IMR-90 (cell line): ENCODE measurements at regions not wholly inside any gene's neighbourhood (a gene's known extent, or its start where the extent isn't known, plus 50 kb on each side); places are given as distances from the start of the nearest gene placed in this dataset.

Experiments
- ATAC-seq: fragments of 200-7000 bp; cut with Tn5 transposase; 2 replicates; pipeline ENCODE4 v1.9.1; 2020; ENCODE audit warnings: low read depth, mild to moderate bottlenecking, moderate library complexity
- BruUV-seq: library from RNA; stranded (reverse); fragments of 400-500 nt; replicated peaks from 2 replicates; lab custom pipeline; 2021; lab: Mats Ljungman, UMichigan
- CTCF ChIA-PET: fragments of 300-600 bp; formaldehyde crosslinking; extraction: SDS; loops from one replicate; lab custom pipeline; 2021; ENCODE audit warnings: antibody characterized with exemption; lab: Yijun Ruan, JAX
- POLR2A ChIA-PET: fragments of 300-600 bp; sonication (Branson Sonifier 250); formaldehyde crosslinking; loops from one replicate; lab custom pipeline; 2022; ENCODE audit warnings: antibody characterized with exemption; ENCODE audit not compliant: unreplicated experiment; lab: Charles Lee
- DNase-seq: peaks from one replicate; pipeline ENCODE4 v3.0.0; 2013
- H2AFZ ChIP-seq: replicated peaks from 2 replicates; pipeline ENCODE3; 2013; ENCODE audit warnings: low read length, mild to moderate bottlenecking; ENCODE audit not compliant: poor library complexity
- H2AK5ac ChIP-seq: 2 replicates; pipeline ENCODE4 v1.6.1; 2013; ENCODE audit warnings: low read depth, low read length, inconsistent platforms
- H2AK9ac ChIP-seq: replicated peaks from 2 replicates; pipeline ENCODE3; 2013; ENCODE audit warnings: mild to moderate bottlenecking, low read depth, low read length, moderate library complexity; ENCODE audit not compliant: poor library complexity
- H2BK120ac ChIP-seq: 2 replicates; pipeline ENCODE4 v1.6.1; 2013; ENCODE audit warnings: low read depth, low read length, inconsistent platforms
- H2BK15ac ChIP-seq: 3 replicates; pipeline ENCODE4 v1.6.1; 2013; ENCODE audit warnings: low read depth, low read length, inconsistent platforms
- H2BK20ac ChIP-seq: 2 replicates; pipeline ENCODE4 v1.6.1; 2013; ENCODE audit warnings: low read depth, mild to moderate bottlenecking, inconsistent platforms, low read length, moderate library complexity
- H2BK5ac ChIP-seq: 2 replicates; pipeline ENCODE4 v1.6.1; 2013; ENCODE audit warnings: mild to moderate bottlenecking, low read depth, low read length, inconsistent platforms; ENCODE audit not compliant: poor library complexity, severe bottlenecking
- H3K14ac ChIP-seq: replicated peaks from 2 replicates; pipeline ENCODE4 v1.6.1; 2013; ENCODE audit warnings: low read depth, low read length, inconsistent platforms
- H3K18ac ChIP-seq: 2 replicates; pipeline ENCODE4 v1.6.1; 2013; ENCODE audit warnings: low read depth, low read length, control low read depth
- H3K23ac ChIP-seq: 2 replicates; pipeline ENCODE4 v1.6.1; 2013; ENCODE audit warnings: low read depth, low read length, inconsistent platforms
- H3K27ac ChIP-seq: 2 replicates; pipeline ENCODE4 v1.5.1; 2013; ENCODE audit warnings: mild to moderate bottlenecking, control low read depth, low read length; ENCODE audit not compliant: insufficient read depth
- H3K27me3 ChIP-seq: 2 replicates; pipeline ENCODE4 v1.6.1; 2013; ENCODE audit warnings: low read length; ENCODE audit not compliant: control insufficient read depth, insufficient read depth
- H3K36me3 ChIP-seq: 2 replicates; pipeline ENCODE4 v1.6.1; 2013; ENCODE audit warnings: low read length, mixed read lengths; ENCODE audit not compliant: control insufficient read depth, insufficient read depth
- H3K4ac ChIP-seq: 2 replicates; pipeline ENCODE4 v1.6.1; 2013; ENCODE audit warnings: low read depth, low read length, inconsistent platforms
- H3K4me1 ChIP-seq: 2 replicates; pipeline ENCODE4 v1.6.1; 2013; ENCODE audit warnings: low read length, mixed read lengths; ENCODE audit not compliant: control insufficient read depth, insufficient read depth
- H3K4me2 ChIP-seq: 2 replicates; pipeline ENCODE4 v1.6.1; 2013; ENCODE audit warnings: low read depth, mild to moderate bottlenecking, control low read depth, low read length, moderate library complexity
- H3K4me3 ChIP-seq: 2 replicates; pipeline ENCODE4 v1.5.1; 2013; ENCODE audit warnings: low read depth, mild to moderate bottlenecking, control low read depth, low read length, moderate library complexity; ENCODE audit not compliant: insufficient read depth
- H3K56ac ChIP-seq: 2 replicates; pipeline ENCODE4 v1.6.1; 2013; ENCODE audit warnings: low read length, inconsistent platforms; ENCODE audit not compliant: insufficient read depth; ENCODE audit errors: extremely low read depth
- H3K79me1 ChIP-seq, 2 experiments: 2 replicates each; pipeline ENCODE4 v1.6.1; 2013; ENCODE audit warnings: low read length in 2 of 2, inconsistent platforms in 1 of 2, low read depth in 1 of 2
- H3K9ac ChIP-seq: 2 replicates; pipeline ENCODE4 v1.6.1; 2013; ENCODE audit warnings: low read depth, low read length, control low read depth
- H3K9me1 ChIP-seq: 2 replicates; pipeline ENCODE4 v1.6.1; 2013; ENCODE audit warnings: low read length, inconsistent platforms; ENCODE audit not compliant: insufficient read depth
- H3K9me3 ChIP-seq: 2 replicates; pipeline ENCODE4 v1.6.1; 2013; ENCODE audit warnings: low read length; ENCODE audit not compliant: control insufficient read depth, insufficient read depth
- H4K20me1 ChIP-seq: 2 replicates; pipeline ENCODE4 v1.6.1; 2013; ENCODE audit warnings: low read length, inconsistent platforms; ENCODE audit not compliant: insufficient read depth
- H4K5ac ChIP-seq: 2 replicates; pipeline ENCODE4 v1.6.1; 2013; ENCODE audit warnings: mild to moderate bottlenecking, low read depth, low read length, control low read depth
- H4K8ac ChIP-seq, 2 experiments: 2 replicates each; pipeline ENCODE4 v1.6.1; 2013; ENCODE audit warnings: low read depth in 2 of 2, low read length in 2 of 2, control low read depth in 1 of 2, inconsistent platforms in 1 of 2
- H4K91ac ChIP-seq: 2 replicates; pipeline ENCODE4 v1.6.1; 2013; ENCODE audit warnings: low read depth, low read length, inconsistent platforms; ENCODE audit not compliant: insufficient read depth
- BHLHE40 ChIP-seq: fragments of 150-350 bp; IDR thresholded peaks from 2 replicates; pipeline ENCODE4 v1.6.1; 2016; ENCODE audit warnings: mild to moderate bottlenecking, low read depth, low read length
- CEBPB ChIP-seq: IDR thresholded peaks from 2 replicates; pipeline ENCODE4 v1.6.1; 2012; ENCODE audit warnings: low read depth, low read length, improper control_type of control experiment
- CHD1 ChIP-seq: IDR thresholded peaks from 2 replicates; pipeline ENCODE4 v1.6.1; 2012; ENCODE audit warnings: low read depth, low read length, improper control_type of control experiment
- ELK1 ChIP-seq: fragments of 150-350 bp; IDR thresholded peaks from 2 replicates; pipeline ENCODE4 v1.6.1; 2016; ENCODE audit warnings: low read depth, mild to moderate bottlenecking, low read length, moderate library complexity, borderline replicate concordance
- MAFK ChIP-seq: IDR thresholded peaks from 2 replicates; pipeline ENCODE4 v1.6.1; 2012; ENCODE audit warnings: low read depth, low read length, improper control_type of control experiment
- MAZ ChIP-seq: IDR thresholded peaks from 2 replicates; pipeline ENCODE4 v1.6.1; 2012; ENCODE audit warnings: low read depth, mild to moderate bottlenecking, low read length, improper control_type of control experiment, moderate library complexity, borderline replicate concordance
- NFE2L2 ChIP-seq: fragments of 150-350 bp; IDR thresholded peaks from 2 replicates; pipeline ENCODE4 v1.6.1; 2016; ENCODE audit warnings: low read depth, mild to moderate bottlenecking, low read length
- POLR2A ChIP-seq: IDR thresholded peaks from 2 replicates; pipeline ENCODE4 v1.6.1; 2012; ENCODE audit warnings: mild to moderate bottlenecking, low read depth, low read length
- RFX5 ChIP-seq: IDR thresholded peaks from 2 replicates; pipeline ENCODE4 v1.8.0; 2012; ENCODE audit warnings: low read depth, mild to moderate bottlenecking, low read length, moderate library complexity
- SMC3 ChIP-seq: fragments of 150-350 bp; IDR thresholded peaks from 2 replicates; pipeline ENCODE4 v1.6.1; 2016; ENCODE audit warnings: low read depth, mild to moderate bottlenecking, antibody characterized with exemption, low read length, moderate library complexity
- USF2 ChIP-seq: fragments of 150-350 bp; IDR thresholded peaks from 2 replicates; pipeline ENCODE4 v1.6.1; 2017; ENCODE audit warnings: mild to moderate bottlenecking, antibody characterized with exemption, low read length, low read depth
- WGBS, 2 experiments: methylation state at CpG; one replicate each; pipeline versions ENCODE4 v1.1.5 to v1.1.7; 2013; ENCODE audit warnings: missing lambda C conversion rate in 2 of 2; ENCODE audit not compliant: insufficient read length in 1 of 2; ENCODE audit errors: extremely low coverage in 2 of 2; 5-methylcytosine and 5-hydroxymethylcytosine counted together
- dilution Hi-C: fragments of 300-500 bp; cut with HindIII; formaldehyde crosslinking; loops from one replicate; pipeline ENCODE4 v1.14.3; 2018; ENCODE audit warnings: low sequenced_read_pairs; ENCODE audit not compliant: unreplicated experiment
- in situ Hi-C: fragments of 300-500 bp; cut with MboI; formaldehyde crosslinking; loops from 3 replicates; pipeline ENCODE4 v1.14.3; 2019; ENCODE audit warnings: low sequenced_read_pairs, inconsistent platforms, mixed read lengths
- intact Hi-C: fragments of 100-400 bp; cut with micrococcal nuclease; formaldehyde crosslinking; loops from 2 replicates; pipeline ENCODE4 v1.10.0; 2022

- H3K56ac ChIP-seq = no peak overlapping the region
- dilution Hi-C loops (no loop called here), in situ Hi-C loops (no loop called here), intact Hi-C loops (no loop called here)
- TF ChIP-seq BHLHE40 (no peak), POLR2A (no peak), MAFK (no peak), ELK1 (no peak), SMC3 (no peak), NFE2L2 (no peak), CHD1 (no peak), USF2 (no peak), MAZ (no peak), CEBPB (no peak), RFX5 (no peak)
- H3K9me3 ChIP-seq = no peaks in the 10 kb centered on the region
- H3K79me1 ChIP-seq = no peaks in the 10 kb centered on the region
- DNase-seq (no peak), ATAC-seq (no peak)
- no peaks in the 10 kb centered on the region for H3K9me1 ChIP-seq
- H2BK120ac ChIP-seq = no peak overlapping the region
- H2AK9ac ChIP-seq = no peak overlapping the region
- H2BK5ac ChIP-seq = no peak overlapping the region
- no peaks in the 10 kb centered on the region for H4K20me1 ChIP-seq
- no peak overlapping the region for H3K14ac ChIP-seq
- H3K4ac ChIP-seq = no peak overlapping the region
- H3K23ac ChIP-seq = no peak overlapping the region
- H3K4me2 ChIP-seq = no peak overlapping the region
- H3K4me3 ChIP-seq = no peak overlapping the region
- ChIA-PET CTCF (no interaction called here), POLR2A (no interaction called here)
- no TSS peak for BruUV-seq
- H2BK20ac ChIP-seq = no peak overlapping the region
- H4K5ac ChIP-seq = no peak overlapping the region
- no peak overlapping the region for H3K18ac ChIP-seq
- no peak overlapping the region for H4K91ac ChIP-seq
- H3K36me3 ChIP-seq = no peaks in the 10 kb centered on the region
- H3K27me3 ChIP-seq = no peaks in the 10 kb centered on the region
- no peak overlapping the region for H3K27ac ChIP-seq
- H3K9ac ChIP-seq = no peak overlapping the region
- H3K4me1 ChIP-seq = no peaks in the 10 kb centered on the region
- H2AK5ac ChIP-seq = no peak overlapping the region
- H4K8ac ChIP-seq = no peak overlapping the region
- no peak overlapping the region for H2AFZ ChIP-seq
- H2BK15ac ChIP-seq = no peak overlapping the region
- no CpG with 5 or more reads among the region's 2 CpGs for WGBS, 2 experiments
Observed at GRCh38 chr1:187873126-187873525, 1044.4 kb downstream of the PLA2G4A start.
